ENCODE measurements at regions not wholly inside any gene's neighbourhood (a gene's known extent, or its start where the extent isn't known, plus 50 kb on each side); places are given as distances from the start of the nearest gene placed in this dataset.
"Not testable (repeated sequence)": the region's sequence is repeated elsewhere in the genome, so short reads cannot be mapped to it uniquely, and the experiment has no call there.

DNA sequence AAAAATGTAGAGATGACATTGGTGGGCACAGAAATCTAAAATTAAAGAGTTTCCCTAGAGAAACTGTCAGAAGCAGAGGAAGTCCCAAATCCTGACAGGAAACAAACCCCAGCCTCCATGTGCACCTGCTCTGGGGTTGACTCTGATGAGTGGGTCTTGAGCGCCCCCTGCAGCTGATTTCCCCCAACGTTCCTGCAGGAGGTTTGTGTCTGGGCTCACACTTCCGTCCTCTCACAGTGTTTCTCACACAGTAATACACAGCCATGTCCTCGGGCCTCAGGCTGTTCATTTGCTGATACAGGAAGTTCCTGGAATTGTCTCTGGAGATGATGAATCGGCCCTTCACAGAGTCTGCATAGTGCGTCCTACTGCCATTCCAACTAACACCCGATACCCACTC lies 670.1 kb downstream of the TMEM121 start:
- H3K36me3 ChIP-seq, H3K4me3 ChIP-seq, H3K27me3 ChIP-seq, DNase-seq, H3K9me3 ChIP-seq: not testable (repeated sequence)

DNA sequence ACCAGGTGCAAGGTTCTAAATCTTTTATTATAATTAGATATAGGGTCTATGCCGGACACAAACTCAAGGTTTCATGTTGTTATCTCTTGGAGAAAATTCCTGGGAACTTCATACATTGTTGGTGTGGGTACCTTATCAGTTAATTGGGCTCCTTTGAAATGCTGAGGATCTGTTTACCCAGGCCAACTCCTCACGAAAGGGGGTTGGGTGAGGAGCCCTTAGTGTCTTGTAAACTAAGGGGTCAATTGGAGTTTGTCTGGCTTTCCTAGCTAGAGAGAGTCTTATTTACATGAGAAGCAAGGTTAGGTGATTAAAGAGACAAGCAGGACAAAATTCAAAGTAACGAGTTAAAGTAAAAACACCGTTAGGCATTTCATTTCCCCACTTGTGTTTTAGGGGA lies 670.9 kb downstream of the TMEM121 start:
- H3K9me3 ChIP-seq, H3K4me3 ChIP-seq, DNase-seq, H3K27me3 ChIP-seq, H3K36me3 ChIP-seq: not testable (repeated sequence)

- DNase-seq: no peak
- no peaks in the 10 kb centered on the region for H3K9me3 ChIP-seq
- no peaks in the 10 kb centered on the region for H3K27me3 ChIP-seq
- no peak overlapping the region for H3K4me3 ChIP-seq
- H3K36me3 ChIP-seq: no peaks in the 10 kb centered on the region
These were observed 672.7 kb downstream of the TMEM121 start for GRCh38 chr14:106199097-106199496.

DNA sequence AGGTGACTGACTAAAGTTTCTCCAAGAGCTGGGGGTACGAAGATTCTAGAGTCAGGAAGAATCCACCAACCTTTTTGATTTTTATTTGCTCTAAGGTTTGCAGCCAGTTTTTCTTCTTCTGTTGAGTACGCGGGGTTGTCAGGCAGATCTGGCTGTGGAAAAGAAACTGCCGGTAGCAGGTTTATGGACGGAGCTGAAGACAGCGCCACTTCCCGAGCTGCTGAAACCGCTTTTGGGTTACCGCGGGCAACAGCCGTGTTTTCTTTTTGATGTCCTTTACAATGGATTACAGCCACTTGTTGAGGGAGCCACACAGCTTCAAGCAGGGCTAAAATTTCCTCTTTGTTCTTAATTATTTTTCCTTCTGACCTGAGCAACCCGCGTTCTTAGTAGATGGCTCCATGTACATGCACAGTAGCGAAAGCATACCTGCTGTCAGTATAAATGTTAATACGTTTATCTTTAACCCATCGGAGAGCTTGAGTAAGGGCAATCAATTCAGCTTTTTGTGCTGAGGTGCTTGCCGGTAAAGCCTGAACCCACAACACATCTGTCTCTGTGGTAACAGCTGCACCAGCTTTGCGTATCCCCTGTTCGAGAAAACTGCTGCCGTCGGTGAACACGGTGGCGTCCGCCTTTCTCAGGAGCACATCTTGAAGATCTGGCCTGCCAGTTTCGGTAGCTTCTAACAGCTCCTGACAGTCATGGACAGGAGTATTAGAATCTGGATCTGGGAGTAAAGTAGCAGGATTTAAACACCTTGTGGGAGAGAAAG lies 674.3 kb downstream of the TMEM121 start:
- Histone ChIP-seq H3K9me3 (no peaks in the 10 kb centered on the region), H3K36me3 (no peaks in the 10 kb centered on the region), H3K27me3 (no peaks in the 10 kb centered on the region), H3K4me3 (no peak overlapping the region)
- no peak for DNase-seq

GRCh38 chr14:106201376-106201775 lies 675.0 kb downstream of the TMEM121 start:
- DNase-seq: no peak
- Histone ChIP-seq H3K9me3 (no peaks in the 10 kb centered on the region), H3K27me3 (no peaks in the 10 kb centered on the region), H3K4me3 (no peak overlapping the region), H3K36me3 (no peaks in the 10 kb centered on the region)

GRCh38 chr14:106203438-106203837 lies 677.1 kb downstream of the TMEM121 start:
- Histone ChIP-seq H3K9me3 (no peaks in the 10 kb centered on the region), H3K27me3 (no peaks in the 10 kb centered on the region), H3K36me3 (no peaks in the 10 kb centered on the region), H3K4me3 (no peak overlapping the region)
- no peak for DNase-seq

- DNase-seq: no peak
- H3K36me3 ChIP-seq: no peaks in the 10 kb centered on the region
- H3K9me3 ChIP-seq: no peaks in the 10 kb centered on the region
- no peak overlapping the region for H3K4me3 ChIP-seq
- no peaks in the 10 kb centered on the region for H3K27me3 ChIP-seq
These were observed 677.7 kb downstream of the TMEM121 start for GRCh38 chr14:106204063-106204462.

- no peak for DNase-seq
- H3K27me3 ChIP-seq: no peaks in the 10 kb centered on the region
These were observed 680.9 kb downstream of the TMEM121 start for GRCh38 chr14:106207316-106207715.

GRCh38 chr14:106208794-106209193 lies 682.4 kb downstream of the TMEM121 start:
- DNase-seq: no peak
- Histone ChIP-seq H3K4me3 (no peak overlapping the region), H3K27me3 (no peaks in the 10 kb centered on the region), H3K9me3 (no peaks in the 10 kb centered on the region), H3K36me3 (no peaks in the 10 kb centered on the region)

More at GRCh38 chr14:106207316-106207715, 680.9 kb downstream of the TMEM121 start:
- no peaks in the 10 kb centered on the region for H3K36me3 ChIP-seq
- no peaks in the 10 kb centered on the region for H3K9me3 ChIP-seq
- no peak overlapping the region for H3K4me3 ChIP-seq

GRCh38 chr14:106209755-106210154 lies 683.4 kb downstream of the TMEM121 start:
- H3K4me3 ChIP-seq: no peak overlapping the region
- no peaks in the 10 kb centered on the region for H3K36me3 ChIP-seq
- H3K27me3 ChIP-seq: no peaks in the 10 kb centered on the region
- no peaks in the 10 kb centered on the region for H3K9me3 ChIP-seq
- no peak for DNase-seq

DNA sequence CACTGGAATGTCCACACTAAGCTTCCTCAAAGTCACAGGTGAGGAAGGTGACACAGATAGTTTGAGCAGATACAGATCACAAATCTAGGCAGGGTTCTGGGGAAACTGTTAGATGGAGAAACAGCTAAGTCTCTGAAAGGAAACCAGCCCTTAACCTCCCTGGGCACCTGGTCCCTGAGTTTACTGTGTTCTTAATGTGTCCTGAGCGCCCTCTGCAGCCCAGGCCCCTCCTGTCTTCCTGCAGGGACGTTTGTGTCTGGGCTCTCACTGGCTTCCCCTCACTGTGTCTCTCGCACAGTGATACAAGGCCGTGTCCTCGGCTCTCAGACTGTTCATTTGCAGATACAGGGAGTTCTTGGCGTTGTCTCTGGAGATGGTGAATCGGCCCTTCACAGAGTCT lies 684.3 kb downstream of the TMEM121 start:
- DNase-seq: no peak
- no peaks in the 10 kb centered on the region for H3K9me3 ChIP-seq
- no peaks in the 10 kb centered on the region for H3K36me3 ChIP-seq
- no peak overlapping the region for H3K4me3 ChIP-seq
- H3K27me3 ChIP-seq: no peaks in the 10 kb centered on the region

DNA sequence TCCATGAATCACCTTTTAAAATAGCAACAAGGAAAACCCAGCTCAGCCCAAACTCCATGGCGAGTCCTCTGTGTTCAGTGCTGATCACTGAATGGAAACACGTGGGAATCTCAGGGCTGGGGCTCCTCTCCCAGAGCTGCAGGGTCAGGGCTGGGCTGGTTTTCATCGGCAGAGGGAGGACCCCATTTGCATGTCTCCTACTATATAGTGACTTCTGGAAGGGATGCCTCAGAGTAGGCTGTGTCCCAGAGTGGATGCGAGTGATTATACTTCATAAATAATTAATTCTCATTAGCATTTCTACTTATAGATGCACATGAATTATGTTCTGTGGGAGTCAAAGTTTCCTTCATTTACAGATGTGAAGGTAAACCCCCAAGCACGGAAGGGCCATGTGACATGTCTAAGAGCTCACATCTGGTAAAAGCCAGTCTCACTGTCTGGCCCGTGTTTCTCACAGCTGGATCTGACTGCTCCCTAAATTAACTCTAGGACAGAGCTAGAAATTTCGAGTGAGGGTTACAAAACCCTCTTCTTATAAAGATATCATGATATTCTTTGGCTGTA lies 685.0 kb downstream of the TMEM121 start:
- DNase-seq: no peak
- Histone ChIP-seq H3K27me3 (no peaks in the 10 kb centered on the region), H3K4me3 (no peak overlapping the region), H3K36me3 (no peaks in the 10 kb centered on the region), H3K9me3 (no peaks in the 10 kb centered on the region)

- no peak for DNase-seq
- Histone ChIP-seq H3K9me3 (no peaks in the 10 kb centered on the region), H3K4me3 (no peak overlapping the region)
These were observed 688.8 kb downstream of the TMEM121 start for GRCh38 chr14:106215229-106215628.

GRCh38 chr14:106216679-106217078 lies 690.3 kb downstream of the TMEM121 start:
- DNase-seq: no peak
- Histone ChIP-seq H3K9me3 (no peaks in the 10 kb centered on the region), H3K4me3 (no peak overlapping the region), H3K36me3 (no peaks in the 10 kb centered on the region), H3K27me3 (no peaks in the 10 kb centered on the region)

More at GRCh38 chr14:106215229-106215628, 688.8 kb downstream of the TMEM121 start:
- H3K36me3 ChIP-seq: no peaks in the 10 kb centered on the region
- H3K27me3 ChIP-seq: no peaks in the 10 kb centered on the region

GRCh38 chr14:106218174-106218573 lies 691.8 kb downstream of the TMEM121 start:
- no peak for DNase-seq
- no peaks in the 10 kb centered on the region for H3K27me3 ChIP-seq
- no peak overlapping the region for H3K4me3 ChIP-seq
- no peaks in the 10 kb centered on the region for H3K9me3 ChIP-seq
- no peaks in the 10 kb centered on the region for H3K36me3 ChIP-seq

GRCh38 chr14:106222311-106222710 lies 695.9 kb downstream of the TMEM121 start:
- no peaks in the 10 kb centered on the region for H3K36me3 ChIP-seq
- no peaks in the 10 kb centered on the region for H3K27me3 ChIP-seq
- H3K9me3 ChIP-seq: no peaks in the 10 kb centered on the region
- no peak for DNase-seq
- H3K4me3 ChIP-seq: no peak overlapping the region

DNA sequence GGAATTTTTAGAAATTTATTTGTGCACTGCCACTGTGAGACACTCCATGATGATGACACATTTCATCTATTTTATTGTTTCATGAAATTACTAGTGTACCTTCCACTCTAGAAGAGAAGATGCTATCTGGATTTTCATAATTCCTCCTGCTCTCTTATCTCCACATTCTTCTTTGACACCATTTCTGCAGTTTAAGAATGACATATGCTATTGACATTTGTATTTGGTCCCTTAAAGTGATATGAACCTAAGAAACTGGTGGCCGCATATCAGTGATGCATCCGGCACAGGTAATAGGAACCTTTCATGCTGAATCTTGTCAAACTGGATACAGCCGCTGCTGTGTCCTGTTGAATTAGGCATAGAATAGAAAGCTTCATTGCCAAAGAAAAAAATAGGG lies 696.3 kb downstream of the TMEM121 start:
- DNase-seq: no peak
- H3K9me3 ChIP-seq: no peaks in the 10 kb centered on the region
- no peak overlapping the region for H3K4me3 ChIP-seq
- no peaks in the 10 kb centered on the region for H3K36me3 ChIP-seq
- no peaks in the 10 kb centered on the region for H3K27me3 ChIP-seq

GRCh38 chr14:106227793-106228192 lies 701.4 kb downstream of the TMEM121 start:
- Histone ChIP-seq H3K27me3 (no peaks in the 10 kb centered on the region), H3K36me3 (no peaks in the 10 kb centered on the region), H3K9me3 (no peaks in the 10 kb centered on the region), H3K4me3 (no peak overlapping the region)
- no peak for DNase-seq
